ENCODE measurements at regions not wholly inside any gene's neighbourhood (a gene's known extent, or its start where the extent isn't known, plus 50 kb on each side); places are given as distances from the start of the nearest gene placed in this dataset.

GRCh38 chr6:148218542-148219258, 123.9 kb upstream of the SASH1 start:
- H3K27ac ChIP-seq, result no peak overlapping the region

GRCh38 chr6:148221196-148221979, 121.2 kb upstream of the SASH1 start:
- H3K27me3 ChIP-seq, result no peaks in the 10 kb centered on the region
- intact Hi-C loops (cut with DNase I), result no loop called here

More at GRCh38 chr6:148218542-148219258, 123.9 kb upstream of the SASH1 start:
- no peak for TF ChIP-seq CTCF (IDR thresholded peaks at IDR 0.05)
- DNase-seq, result no peak
- Histone ChIP-seq H3K4me3 (no peak overlapping the region), H3K27me3 (no peaks in the 10 kb centered on the region), H3K36me3 (no peaks in the 10 kb centered on the region), H3K4me1 (no peaks in the 10 kb centered on the region), H3K9ac (ENCODE audit: low read depth in 2 of 2, low read length in 2 of 2) (no peak overlapping the region), H3K9me3 (no peaks in the 10 kb centered on the region)
- intact Hi-C loops (cut with DNase I), result no loop called here

GRCh38 chr6:148222376-148222775, 120.3 kb upstream of the SASH1 start:
- no peaks in the 10 kb centered on the region for H3K4me1 ChIP-seq
- no peak overlapping the region for H3K4me3 ChIP-seq
- no peaks in the 10 kb centered on the region for H3K27me3 ChIP-seq
- H3K9me3 ChIP-seq, result no peaks in the 10 kb centered on the region
- intact Hi-C loops (cut with DNase I), result no loop called here
- DNase-seq, result no peak
- H3K9ac ChIP-seq (ENCODE audit: low read depth in 2 of 2, low read length in 2 of 2), result no peak overlapping the region
- H3K36me3 ChIP-seq, result no peaks in the 10 kb centered on the region
- TF ChIP-seq CTCF (IDR thresholded peaks at IDR 0.05), result no peak
- H3K27ac ChIP-seq, result no peak overlapping the region

More at GRCh38 chr6:148221196-148221979, 121.2 kb upstream of the SASH1 start:
- Histone ChIP-seq H3K9me3 (no peaks in the 10 kb centered on the region), H3K9ac (ENCODE audit: low read depth in 2 of 2, low read length in 2 of 2) (no peak overlapping the region), H3K4me1 (no peaks in the 10 kb centered on the region), H3K36me3 (no peaks in the 10 kb centered on the region), H3K4me3 (no peak overlapping the region), H3K27ac (no peak overlapping the region)
- TF ChIP-seq CTCF (IDR thresholded peaks at IDR 0.05), result no peak
- DNase-seq, result no peak

GRCh38 chr6:148222846-148223245, 119.8 kb upstream of the SASH1 start:
- TF ChIP-seq CTCF (IDR thresholded peaks at IDR 0.05), result no peak
- no peak overlapping the region for H3K4me3 ChIP-seq
- H3K27me3 ChIP-seq, result no peaks in the 10 kb centered on the region
- H3K27ac ChIP-seq, result no peak overlapping the region
- H3K36me3 ChIP-seq, result no peaks in the 10 kb centered on the region
- no peak for DNase-seq
- no peak overlapping the region for H3K9ac ChIP-seq (ENCODE audit: low read depth in 2 of 2, low read length in 2 of 2)
- intact Hi-C loops (cut with DNase I), result no loop called here
- no peaks in the 10 kb centered on the region for H3K4me1 ChIP-seq
- H3K9me3 ChIP-seq, result no peaks in the 10 kb centered on the region

- no peak overlapping the region for H3K4me3 ChIP-seq
- H3K9me3 ChIP-seq, result no peaks in the 10 kb centered on the region
- H3K9ac ChIP-seq (ENCODE audit: low read depth in 2 of 2, low read length in 2 of 2), result no peak overlapping the region
- H3K27me3 ChIP-seq, result no peaks in the 10 kb centered on the region
- H3K27ac ChIP-seq, result no peak overlapping the region
- no peak for TF ChIP-seq CTCF (IDR thresholded peaks at IDR 0.05)
- intact Hi-C loops (cut with DNase I), result no loop called here
- no peak for DNase-seq
- no peaks in the 10 kb centered on the region for H3K36me3 ChIP-seq
- no peaks in the 10 kb centered on the region for H3K4me1 ChIP-seq
Observed at GRCh38 chr6:148223424-148223842, 119.2 kb upstream of the SASH1 start.

All from colonic mucosa (tissue), 4 donors.